Activated CD4-positive, CD25-positive, alpha-beta regulatory T cell (primary cell): ENCODE measurements at regions not wholly inside any gene's neighbourhood (a gene's known extent, or its start where the extent isn't known, plus 50 kb on each side); places are given as distances from the start of the nearest gene placed in this dataset.
"Not testable (repeated sequence)": the region's sequence is repeated elsewhere in the genome, so short reads cannot be mapped to it uniquely, and the experiment has no call there.

ENCODE experiments used
- DNase-seq, 4 experiments: peaks; one replicate each; lab custom pipeline; 2025; lab: John Stamatoyannopoulos, UW

- no peak for DNase-seq
Measured at GRCh38 chr4:189185810-189186432, 754.8 kb upstream of the FRG1 start.

GRCh38 chr4:189187531-189188052, 753.1 kb upstream of the FRG1 start:
- no peak for DNase-seq

GRCh38 chr4:189198624-189199023, 742.0 kb upstream of the FRG1 start:
- DNase-seq: no peak

GRCh38 chr4:189200353-189200752, 740.3 kb upstream of the FRG1 start:
- DNase-seq: no peak

- no peak for DNase-seq
Measured at GRCh38 chr4:189202182-189202868, 738.3 kb upstream of the FRG1 start.

- no peak for DNase-seq
Measured at GRCh38 chr4:189202869-189203271, 737.8 kb upstream of the FRG1 start.

- no peak for DNase-seq
Measured at GRCh38 chr4:189204616-189205015, 736.1 kb upstream of the FRG1 start.

GRCh38 chr4:189206953-189207352, 733.7 kb upstream of the FRG1 start:
- no peak for DNase-seq

- DNase-seq: no peak
Measured at GRCh38 chr4:189207872-189208271, 732.8 kb upstream of the FRG1 start.

- no peak for DNase-seq
Measured at GRCh38 chr4:189215574-189215973, 725.1 kb upstream of the FRG1 start.

- no peak for DNase-seq
Measured at GRCh38 chr4:189221691-189222090, 719.0 kb upstream of the FRG1 start.

GRCh38 chr4:189228726-189229125, 711.9 kb upstream of the FRG1 start:
- no peak for DNase-seq

GRCh38 chr4:189232274-189232673, 708.4 kb upstream of the FRG1 start:
- no peak for DNase-seq

GRCh38 chr4:189233754-189234153, 706.9 kb upstream of the FRG1 start:
- DNase-seq: not testable (repeated sequence)

GRCh38 chr4:189234948-189235347, 705.7 kb upstream of the FRG1 start:
- not testable (repeated sequence) for DNase-seq

- no peak for DNase-seq
Measured at GRCh38 chr4:189235599-189235998, 705.1 kb upstream of the FRG1 start.

- not testable (repeated sequence) for DNase-seq
Measured at GRCh38 chr4:189236321-189236720, 704.4 kb upstream of the FRG1 start.

GRCh38 chr4:189237340-189237739, 703.3 kb upstream of the FRG1 start:
- DNase-seq: no peak

GRCh38 chr4:189255636-189256035, 685.0 kb upstream of the FRG1 start:
- DNase-seq: no peak

GRCh38 chr4:189261475-189261874, 679.2 kb upstream of the FRG1 start:
- no peak for DNase-seq

- no peak for DNase-seq
Measured at GRCh38 chr4:189265515-189265914, 675.2 kb upstream of the FRG1 start.

GRCh38 chr4:189267312-189267965, 673.2 kb upstream of the FRG1 start:
- no peak for DNase-seq

- no peak for DNase-seq
Measured at GRCh38 chr4:189278597-189279165, 662.0 kb upstream of the FRG1 start.
